ENCODE measurements at regions not wholly inside any gene's neighbourhood (a gene's known extent, or its start where the extent isn't known, plus 50 kb on each side); places are given as distances from the start of the nearest gene placed in this dataset.

DNA sequence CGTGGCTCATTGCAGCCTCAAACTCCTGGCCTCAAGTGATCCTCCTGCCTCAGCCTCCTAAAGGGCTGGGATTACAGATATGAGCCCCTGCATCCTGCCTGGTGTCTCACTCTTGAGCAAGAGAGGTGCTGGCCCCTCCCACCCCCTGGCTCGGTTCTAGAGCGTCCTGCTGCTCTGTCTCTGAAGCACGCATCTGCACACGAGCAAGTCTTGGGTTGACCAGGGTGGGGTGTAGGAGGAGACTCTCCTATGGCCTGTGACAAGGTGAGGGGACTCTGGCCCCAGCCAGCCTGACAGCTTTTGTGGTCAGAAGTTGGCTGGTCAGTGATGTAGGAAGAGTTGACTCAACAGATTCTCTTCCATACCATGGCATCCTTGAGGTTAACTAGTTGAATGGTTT is 110.7 kb upstream of the CARD11 start:
- Histone ChIP-seq H3K4me1 (no peaks in the 10 kb centered on the region), H3K27ac (no peak overlapping the region), H3K9me3 (peaks cover 0 to 17% (median 0%) of the 10 kb centered on the region in 11 donors), H3K4me3 (no peak overlapping the region), H3K27me3 (peaks cover 0 to 25% (median 8%) of the 10 kb centered on the region in 7 donors), H3K36me3 (no peaks in the 10 kb centered on the region)
- ATAC-seq (no peak), DNase-seq (no peak)
- 84 to 90% methylated on average over 5 of the region's 5 CpGs for WGBS, 2 donors
- intact Hi-C loops (cut with DNase I): loop anchor here in 7 of 10 donors (2.0 to 10.0 kb wide), 5 partner anchors 90 to 290 kb away; no protein-coding TSS in a partner anchor
- no peak for TF ChIP-seq CTCF (IDR thresholded peaks at IDR 0.05)

DNA sequence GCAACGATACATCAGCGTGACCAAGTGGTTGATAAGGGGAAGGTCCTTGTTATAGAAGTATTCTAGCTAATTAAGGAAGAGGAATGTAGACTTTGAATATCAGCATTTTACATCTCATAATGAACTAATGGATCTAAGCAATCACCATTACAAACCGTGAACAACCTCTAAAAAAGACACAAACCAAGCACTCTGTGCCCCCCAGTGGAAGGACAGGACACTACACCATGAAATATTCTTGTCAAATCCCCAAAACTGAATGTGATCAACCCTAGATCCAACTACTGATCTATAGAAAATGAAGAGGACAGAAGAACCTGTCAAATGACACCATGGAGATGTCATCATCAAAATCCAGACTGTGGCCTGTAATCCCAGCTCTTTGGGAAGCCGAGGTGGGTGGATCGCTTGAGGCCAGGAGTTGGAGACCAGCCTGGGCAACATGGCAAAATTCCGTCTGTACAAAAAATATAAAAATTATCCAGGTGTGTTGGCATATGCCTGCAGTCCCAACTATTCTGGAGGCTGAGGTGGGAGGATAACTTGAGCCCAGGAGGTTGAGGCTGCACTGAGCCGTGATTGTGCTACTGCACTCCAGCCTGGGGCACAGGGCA is 111.3 kb upstream of the CARD11 start:
- peak; percentile 19 to 77 (median 53) for TF ChIP-seq CTCF (IDR thresholded peaks at IDR 0.05)
- DNase-seq (no peak), ATAC-seq (no peak)
- Histone ChIP-seq H3K9me3 (peaks cover 0 to 17% (median 0%) of the 10 kb centered on the region in 11 donors), H3K27me3 (peaks cover 0 to 25% (median 8%) of the 10 kb centered on the region in 7 donors), H3K36me3 (no peaks in the 10 kb centered on the region), H3K27ac (no peak overlapping the region), H3K4me1 (no peaks in the 10 kb centered on the region), H3K4me3 (no peak overlapping the region)
- 74 to 76% methylated on average over 7 of the region's 7 CpGs for WGBS, 2 donors
- intact Hi-C loops (cut with DNase I): loop anchor here in 8 of 10 donors (2.0 to 10.0 kb wide), 5 partner anchors 90 to 290 kb away; no protein-coding TSS in a partner anchor

- no peaks in the 10 kb centered on the region for H3K4me1 ChIP-seq
- H3K27ac ChIP-seq: no peak overlapping the region
- H3K36me3 ChIP-seq: no peaks in the 10 kb centered on the region
- H3K9me3 ChIP-seq: peaks cover 0 to 17% (median 0%) of the 10 kb centered on the region in 11 donors
- 80 to 90% methylated on average over 9 of the region's 9 CpGs for WGBS, 2 donors
- intact Hi-C loops (cut with DNase I): loop anchor here in 5 of 10 donors (2.0 to 10.0 kb wide), 4 partner anchors 92 to 289 kb away; no protein-coding TSS in a partner anchor
- DNase-seq: no peak
- H3K27me3 ChIP-seq: peaks cover 0 to 23% (median 8%) of the 10 kb centered on the region in 7 donors
- H3K4me3 ChIP-seq: no peak overlapping the region
- ATAC-seq: no peak
- TF ChIP-seq CTCF (IDR thresholded peaks at IDR 0.05): no peak
Observed at GRCh38 chr7:3156508-3156907, 112.8 kb upstream of the CARD11 start.

GRCh38 chr7:3157566-3158287 is 114.1 kb upstream of the CARD11 start:
- intact Hi-C loops (cut with DNase I): loop anchor here in 5 of 10 donors (2.0 to 10.0 kb wide), 4 partner anchors 93 to 290 kb away; no protein-coding TSS in a partner anchor
- Histone ChIP-seq H3K9me3 (peaks cover 0 to 17% (median 0%) of the 10 kb centered on the region in 11 donors), H3K27ac (peak overlapping the region in 1 of 10 donors; percentile 22), H3K4me3 (no peak overlapping the region), H3K27me3 (peaks cover 0 to 17% (median 8%) of the 10 kb centered on the region in 7 donors), H3K4me1 (no peaks in the 10 kb centered on the region), H3K36me3 (no peaks in the 10 kb centered on the region)
- ATAC-seq (no peak), DNase-seq (no peak)
- no peak for TF ChIP-seq CTCF (IDR thresholded peaks at IDR 0.05)
- 49 to 53% methylated on average over 20 of the region's 20 CpGs for WGBS, 2 donors
